HEK293 (cell line): ENCODE measurements at regions not wholly inside any gene's neighbourhood (a gene's known extent, or its start where the extent isn't known, plus 50 kb on each side); places are given as distances from the start of the nearest gene placed in this dataset.

Experiments
- FEZF1 ChIP-seq: fragments of 450-650 bp; formaldehyde crosslinking; IDR thresholded peaks from 2 replicates; pipeline ENCODE4 v1.5.1; 2016; ENCODE audit warnings: missing biosample characterization, missing genetic modification characterization
- GFI1B ChIP-seq: fragments of 450-650 bp; formaldehyde crosslinking; IDR thresholded peaks from 2 replicates; pipeline ENCODE4 v1.5.1; 2016; ENCODE audit warnings: missing biosample characterization, missing genetic modification characterization
- HIC1 ChIP-seq: fragments of 450-650 bp; formaldehyde crosslinking; IDR thresholded peaks from 2 replicates; pipeline ENCODE4 v1.5.1; 2016; ENCODE audit warnings: missing biosample characterization, missing genetic modification characterization
- KLF7 ChIP-seq: fragments of 450-650 bp; formaldehyde crosslinking; IDR thresholded peaks from 2 replicates; pipeline ENCODE4 v1.5.1; 2016; ENCODE audit warnings: missing biosample characterization, missing genetic modification characterization, borderline replicate concordance
- PBX3 ChIP-seq: sonication (generic); formaldehyde crosslinking; IDR thresholded peaks from 2 replicates; pipeline ENCODE4 v1.8.1; 2022; ENCODE audit warnings: mild to moderate bottlenecking, moderate library complexity, missing genetic modification reagents
- PRDM6 ChIP-seq: fragments of 450-650 bp; formaldehyde crosslinking; IDR thresholded peaks from 2 replicates; pipeline ENCODE4 v1.5.1; 2017; ENCODE audit warnings: missing biosample characterization, missing genetic modification characterization
- ZBTB26 ChIP-seq: fragments of 450-650 bp; formaldehyde crosslinking; optimal IDR thresholded peaks from 2 replicates; pipeline ENCODE3; 2016; ENCODE audit warnings: missing biosample characterization, mild to moderate bottlenecking, missing genetic modification characterization
- ZEB2 ChIP-seq: fragments of 450-650 bp; formaldehyde crosslinking; IDR thresholded peaks from 2 replicates; pipeline ENCODE4 v1.5.1; 2016; ENCODE audit warnings: missing biosample characterization, missing genetic modification characterization
- ZNF112 ChIP-seq: fragments of 450-650 bp; formaldehyde crosslinking; IDR thresholded peaks from 2 replicates; pipeline ENCODE4 v1.5.0; 2017; ENCODE audit warnings: missing biosample characterization, missing genetic modification characterization
- ZNF121 ChIP-seq: fragments of 450-650 bp; formaldehyde crosslinking; IDR thresholded peaks from 2 replicates; pipeline ENCODE4 v1.5.1; 2016; ENCODE audit warnings: missing biosample characterization, missing genetic modification characterization
- ZNF148 ChIP-seq: fragments of 450-650 bp; formaldehyde crosslinking; IDR thresholded peaks from 2 replicates; pipeline ENCODE4 v1.5.0; 2017; ENCODE audit warnings: missing biosample characterization, missing genetic modification characterization, borderline replicate concordance
- ZNF155 ChIP-seq: fragments of 450-650 bp; formaldehyde crosslinking; IDR thresholded peaks from 2 replicates; pipeline ENCODE4 v1.5.1; 2016; ENCODE audit warnings: missing biosample characterization, missing genetic modification characterization
- ZNF214 ChIP-seq: fragments of 450-650 bp; formaldehyde crosslinking; IDR thresholded peaks from 2 replicates; pipeline ENCODE4 v1.5.1; 2017; ENCODE audit warnings: missing biosample characterization, mild to moderate bottlenecking, missing genetic modification characterization, borderline replicate concordance
- ZNF23 ChIP-seq: fragments of 450-650 bp; formaldehyde crosslinking; IDR thresholded peaks from 2 replicates; pipeline ENCODE4 v1.5.1; 2016; ENCODE audit warnings: missing biosample characterization, missing genetic modification characterization, borderline replicate concordance
- ZNF24 ChIP-seq: fragments of 450-650 bp; formaldehyde crosslinking; IDR thresholded peaks from 2 replicates; pipeline ENCODE4 v1.5.1; 2016; ENCODE audit warnings: missing biosample characterization, missing genetic modification characterization
- ZNF274 ChIP-seq, 2 experiments: fragments of 200-500 bp in 1 of 2; fragments of 450-650 bp in 1 of 2; sonication (Bioruptor generic) in 1 of 2; formaldehyde crosslinking in 1 of 2; IDR thresholded peaks; 2 replicates each; pipeline versions ENCODE4 v1.5.1 to v1.6.1; 2014 to 2016; ENCODE audit warnings: borderline replicate concordance in 1 of 2, inconsistent platforms in 1 of 2, low read length in 1 of 2, missing biosample characterization in 1 of 2, missing genetic modification characterization in 1 of 2
- ZNF391 ChIP-seq: fragments of 450-650 bp; formaldehyde crosslinking; IDR thresholded peaks from 2 replicates; pipeline ENCODE4 v1.5.1; 2016; ENCODE audit warnings: low read depth, missing biosample characterization, missing genetic modification characterization, borderline replicate concordance
- ZNF449 ChIP-seq: fragments of 450-650 bp; formaldehyde crosslinking; IDR thresholded peaks from 2 replicates; pipeline ENCODE4 v1.5.1; 2017; ENCODE audit warnings: missing biosample characterization, mild to moderate bottlenecking, missing genetic modification characterization, moderate library complexity
- ZNF501 ChIP-seq: fragments of 450-650 bp; formaldehyde crosslinking; IDR thresholded peaks from 2 replicates; pipeline ENCODE4 v1.5.1; 2016; ENCODE audit warnings: missing biosample characterization, missing genetic modification characterization
- ZNF549 ChIP-seq: fragments of 450-650 bp; IDR thresholded peaks from 2 replicates; pipeline ENCODE4 v1.5.1; 2018; ENCODE audit warnings: missing biosample characterization, missing genetic modification characterization, mild to moderate bottlenecking, inconsistent platforms, moderate library complexity
- ZNF558 ChIP-seq: fragments of 450-650 bp; formaldehyde crosslinking; IDR thresholded peaks from 2 replicates; pipeline ENCODE4 v1.5.1; 2016; ENCODE audit warnings: missing biosample characterization, missing genetic modification characterization
- ZNF571 ChIP-seq: fragments of 450-650 bp; formaldehyde crosslinking; IDR thresholded peaks from 2 replicates; pipeline ENCODE4 v1.5.0; 2017; ENCODE audit warnings: missing biosample characterization, missing genetic modification characterization
- ZNF580 ChIP-seq: fragments of 450-650 bp; formaldehyde crosslinking; IDR thresholded peaks from 2 replicates; pipeline ENCODE4 v1.5.1; 2016; ENCODE audit warnings: missing biosample characterization, missing genetic modification characterization
- ZNF600 ChIP-seq: fragments of 450-650 bp; formaldehyde crosslinking; IDR thresholded peaks from 2 replicates; pipeline ENCODE4 v1.5.1; 2016; ENCODE audit warnings: missing biosample characterization, missing genetic modification characterization
- ZNF654 ChIP-seq: fragments of 450-650 bp; formaldehyde crosslinking; IDR thresholded peaks from 2 replicates; pipeline ENCODE4 v1.5.1; 2016; ENCODE audit warnings: low read depth, missing biosample characterization, missing genetic modification characterization
- ZNF747 ChIP-seq: fragments of 450-650 bp; formaldehyde crosslinking; IDR thresholded peaks from 2 replicates; pipeline ENCODE4 v1.5.1; 2016; ENCODE audit warnings: missing biosample characterization, missing genetic modification characterization
- ZXDB ChIP-seq: fragments of 450-650 bp; formaldehyde crosslinking; IDR thresholded peaks from 2 replicates; pipeline ENCODE4 v1.5.1; 2016; ENCODE audit warnings: missing biosample characterization, missing genetic modification characterization

- 0 out of 2 replicates have a peak, but pooled peaks have one; percentile 29 for TF ChIP-seq HIC1 (tag by site-specific recombination)
- TF ChIP-seq ZNF449 (tag by site-specific recombination), result no peak
- no peak for TF ChIP-seq ZNF747 (tag by site-specific recombination)
- TF ChIP-seq ZNF214 (tag by site-specific recombination), result no peak
- peak; percentile 49; the same call in 1 of the 2 replicates for TF ChIP-seq ZXDB (tag by site-specific recombination)
- TF ChIP-seq ZNF571 (tag by site-specific recombination), result no peak
- no peak for TF ChIP-seq KLF7 (tag by site-specific recombination)
- no peak for TF ChIP-seq ZNF654 (tag by site-specific recombination)
- no peak for TF ChIP-seq PBX3 (CRISPR knock-in tag)
- TF ChIP-seq PRDM6 (tag by site-specific recombination), result peak; percentile 69
- peak; percentile 70; the same call in 1 of the 2 replicates for TF ChIP-seq ZNF121
- no peak for TF ChIP-seq ZNF501 (tag by site-specific recombination)
- TF ChIP-seq ZNF148 (tag by site-specific recombination), result no peak
- peak; percentile 58; the same call in 1 of the 2 replicates for TF ChIP-seq GFI1B (tag by site-specific recombination)
- no peak for TF ChIP-seq ZNF274 (IDR thresholded peaks at IDR 0.05; ENCODE audit: low read length)
- no peak for TF ChIP-seq ZNF274 (tag by site-specific recombination; IDR thresholded peaks at IDR 0.05; ENCODE audit: borderline replicate concordance)
- TF ChIP-seq ZNF23 (tag by site-specific recombination), result no peak
- no peak for TF ChIP-seq ZNF558 (tag by site-specific recombination)
- TF ChIP-seq ZEB2, result peak; percentile 34; the same call in 1 of the 2 replicates
- TF ChIP-seq ZNF24, result peak; percentile 71; the same call in 1 of the 2 replicates
- no peak for TF ChIP-seq ZNF112 (tag by site-specific recombination)
- TF ChIP-seq FEZF1 (tag by site-specific recombination), result peak; percentile 84
- peak; percentile 55; the same call in 1 of the 2 replicates for TF ChIP-seq ZNF391 (tag by site-specific recombination)
- TF ChIP-seq ZNF549 (tag by site-specific recombination), result peak; percentile 87
- peak; percentile 66; the same call in 1 of the 2 replicates for TF ChIP-seq ZNF600 (tag by site-specific recombination)
- no peak for TF ChIP-seq ZNF155
- peak; percentile 91 for TF ChIP-seq ZNF580
- no peak for TF ChIP-seq ZBTB26 (tag by site-specific recombination)
These were observed 98.7 kb upstream of the IFNE start (continued) for GRCh38 chr9:21580636-21581378.
